NCI-H446 (cell line): ENCODE measurements at regions not wholly inside any gene's neighbourhood (a gene's known extent, or its start where the extent isn't known, plus 50 kb on each side); places are given as distances from the start of the nearest gene placed in this dataset.
"Not testable (repeated sequence)": the region's sequence is repeated elsewhere in the genome, so short reads cannot be mapped to it uniquely, and the experiment has no call there.

ENCODE experiments used
- DNase-seq, 2 experiments: peaks; one replicate each; lab custom pipeline; 2025; lab: John Stamatoyannopoulos, UW

- no peak for DNase-seq
Observed at GRCh38 chr4:85106166-85106565, 139.7 kb upstream of the WDFY3 start.

DNA sequence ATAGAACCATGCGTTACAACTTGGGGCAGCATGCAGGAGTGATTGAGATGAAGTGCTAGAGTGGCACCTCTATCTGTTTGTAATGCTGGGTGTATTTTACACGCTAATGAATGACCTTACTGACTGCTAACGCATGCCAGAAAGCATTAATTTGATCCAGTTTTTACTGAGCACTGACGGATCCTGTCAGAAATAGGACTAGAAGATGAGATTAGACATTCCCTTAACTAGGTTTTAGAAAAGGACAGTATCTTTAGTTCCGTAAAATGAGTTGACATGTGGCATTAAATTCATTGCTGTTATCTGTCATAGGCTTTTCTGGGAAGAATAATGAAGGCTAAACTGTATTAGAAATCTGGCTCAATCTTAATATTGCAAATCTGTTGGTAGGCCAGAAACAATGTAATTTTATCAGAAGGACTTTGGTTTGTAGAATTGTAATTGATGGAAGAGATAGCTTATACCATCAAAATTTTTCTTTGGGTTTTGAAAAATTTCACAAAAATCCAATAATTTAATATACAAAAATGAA is 140.4 kb upstream of the WDFY3 start:
- no peak for DNase-seq

DNA sequence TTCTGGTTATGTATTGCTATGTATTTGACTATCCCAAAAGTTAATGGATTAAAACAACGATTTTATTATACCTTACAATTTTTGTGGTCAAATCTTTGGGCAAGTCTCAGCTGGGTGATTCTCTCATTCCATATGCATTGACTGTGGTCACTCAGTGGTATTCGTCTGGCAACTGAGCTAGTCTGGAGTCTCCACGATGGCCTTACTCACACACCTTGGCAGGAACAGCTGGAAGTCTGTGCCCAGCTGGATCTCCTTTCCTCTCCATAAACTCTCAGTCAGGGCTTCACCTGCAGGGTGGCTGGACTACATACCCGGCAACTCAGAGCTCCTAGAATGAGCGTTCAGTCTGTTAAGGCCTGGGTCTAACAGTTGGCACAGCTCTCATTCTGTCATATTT is 141.1 kb upstream of the WDFY3 start:
- no peak for DNase-seq

GRCh38 chr4:85113706-85114105 is 147.2 kb upstream of the WDFY3 start:
- DNase-seq, result no peak

- DNase-seq, result peak; percentile 4 to 49
Observed at GRCh38 chr4:85114526-85114925, 148.0 kb upstream of the WDFY3 start.

DNA sequence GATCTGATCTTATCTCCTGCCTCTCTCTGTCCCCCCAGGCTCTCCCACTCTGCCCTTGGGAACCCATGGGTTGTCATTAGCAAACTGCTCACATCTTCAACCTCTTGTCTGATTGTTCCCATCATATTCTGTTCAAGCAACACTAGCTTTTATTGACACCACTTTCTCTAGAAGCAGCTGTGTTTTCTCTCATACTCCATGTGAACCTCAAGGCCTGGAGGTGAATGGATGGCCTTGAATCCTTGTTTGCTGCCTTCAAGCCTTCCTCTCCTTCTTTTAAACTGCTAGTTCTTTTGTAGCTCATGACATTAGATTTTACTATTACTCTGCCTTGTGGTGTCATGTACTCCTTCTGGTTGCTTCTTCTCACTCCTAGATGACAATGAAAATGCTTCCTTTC is 149.5 kb upstream of the WDFY3 start:
- DNase-seq, result no peak

- no peak for DNase-seq
Observed at GRCh38 chr4:85125688-85126087, 159.2 kb upstream of the WDFY3 start.

DNA sequence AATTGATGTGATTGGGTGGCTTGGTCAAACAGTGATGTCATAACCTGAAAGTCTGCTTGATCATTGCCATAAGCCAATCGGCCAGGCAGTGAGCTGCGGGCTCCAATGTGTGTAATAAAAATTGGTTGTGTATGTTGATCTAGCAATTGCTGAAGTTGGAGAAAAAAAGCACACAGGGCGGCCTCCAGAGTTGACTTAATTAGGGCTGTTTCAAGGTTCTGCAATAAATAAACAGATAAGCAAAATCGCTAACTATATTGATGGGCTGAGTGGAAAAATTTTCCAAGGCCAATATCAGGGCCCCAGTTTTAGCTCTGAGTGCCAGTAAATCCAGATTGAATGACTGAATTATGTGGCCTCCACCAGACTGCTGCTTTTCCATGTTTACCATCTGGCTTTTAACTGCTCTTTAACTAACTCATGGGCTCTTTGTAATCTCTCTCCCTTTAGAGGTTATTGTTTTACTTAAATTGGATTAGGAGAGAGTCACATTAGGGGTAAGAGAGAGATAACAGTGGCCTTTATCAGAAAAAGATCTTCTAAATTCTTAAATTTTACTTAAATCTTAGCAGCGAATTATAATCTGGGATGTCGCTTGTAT is 160.6 kb upstream of the WDFY3 start:
- peak in 1 of 2 experiments; percentile 20 for DNase-seq

GRCh38 chr4:85127653-85128052 is 161.2 kb upstream of the WDFY3 start:
- peak; percentile 44 to 84 for DNase-seq

DNA sequence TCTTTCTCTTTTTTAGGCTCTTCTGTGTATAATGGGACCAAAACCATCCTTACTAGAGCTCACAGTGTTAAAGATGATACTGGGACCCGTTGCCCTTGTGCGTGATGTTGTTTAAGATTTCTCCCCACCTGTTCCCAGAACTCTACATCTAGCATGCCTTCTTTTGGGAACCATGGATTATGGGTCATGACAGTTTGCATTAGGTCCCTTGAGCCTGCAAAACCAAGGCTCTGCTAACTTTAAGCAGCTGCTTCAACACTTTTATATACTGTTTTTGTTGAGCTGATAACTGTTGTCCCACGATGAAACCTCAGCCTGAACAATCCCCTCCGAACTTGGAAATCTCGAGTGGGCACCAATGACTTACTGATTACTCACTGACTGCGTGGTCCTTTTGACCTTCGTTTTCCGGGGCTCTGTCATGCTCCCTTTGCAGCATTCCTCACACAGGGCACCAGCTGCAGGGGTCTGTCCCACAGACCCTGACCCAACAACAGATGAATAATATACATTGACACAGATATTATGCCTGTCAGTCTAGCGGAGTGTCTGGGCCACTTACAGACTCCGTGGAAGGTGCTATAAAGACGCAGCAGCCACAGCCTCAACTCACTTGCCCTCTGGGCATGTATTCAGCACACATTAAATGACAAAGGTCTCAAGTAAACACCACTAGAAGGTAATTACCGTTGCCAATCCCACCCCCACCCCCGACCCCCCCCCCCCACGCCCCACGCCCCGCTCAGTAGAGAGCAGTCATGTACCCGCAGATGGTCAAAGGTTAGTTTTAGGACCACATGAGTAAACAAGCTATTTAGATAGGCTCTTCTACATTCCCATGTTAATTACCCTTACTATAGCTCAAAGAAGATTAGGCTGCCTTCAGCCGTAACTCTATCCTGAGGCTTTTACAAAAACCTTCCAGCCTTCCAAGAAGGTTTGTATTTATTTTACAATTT is 162.0 kb upstream of the WDFY3 start:
- no peak for DNase-seq

GRCh38 chr4:85129354-85130125 is 163.1 kb upstream of the WDFY3 start:
- not testable (repeated sequence) for DNase-seq

GRCh38 chr4:85132117-85132516 is 165.6 kb upstream of the WDFY3 start:
- DNase-seq, result no peak

DNA sequence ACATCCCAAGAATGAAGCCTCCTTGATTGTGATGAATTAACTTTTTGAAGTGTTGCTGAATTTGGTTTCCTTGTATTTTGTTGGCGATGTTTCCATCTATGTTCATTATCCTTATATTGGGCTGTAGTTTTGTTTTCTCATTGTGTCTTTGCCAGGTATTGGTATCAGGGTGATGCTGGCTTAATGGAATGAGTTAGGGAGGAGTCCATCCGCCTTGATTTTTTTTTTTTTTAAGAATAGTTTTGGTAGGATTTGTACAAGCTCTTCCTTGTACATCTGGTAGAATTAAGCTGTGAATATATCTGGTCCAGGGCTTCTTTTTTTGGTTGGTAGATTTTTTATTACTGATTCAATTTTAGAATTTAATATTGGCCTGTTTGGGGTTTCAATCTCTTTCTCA is 166.1 kb upstream of the WDFY3 start:
- DNase-seq, result no peak

DNA sequence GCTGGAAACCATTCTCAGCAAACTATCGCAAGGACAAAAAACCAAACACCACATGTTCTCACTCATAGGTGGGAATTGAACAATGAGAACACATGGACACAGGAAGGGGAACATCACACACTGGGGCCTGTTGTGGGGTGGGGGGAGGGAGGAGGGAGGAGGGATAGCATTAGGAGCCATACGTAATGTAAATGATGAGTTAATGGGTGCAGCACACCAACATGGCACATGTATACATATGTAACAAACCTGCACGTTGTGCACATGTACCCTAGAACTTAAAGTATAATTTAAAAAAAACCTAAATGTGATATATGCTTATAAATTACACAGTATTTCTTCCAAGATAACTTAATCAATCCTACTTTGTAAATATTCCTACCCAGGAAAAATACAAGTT is 173.3 kb upstream of the WDFY3 start:
- DNase-seq, result not testable (repeated sequence)

GRCh38 chr4:85142451-85142850 is 176.0 kb upstream of the WDFY3 start:
- no peak for DNase-seq

GRCh38 chr4:85147481-85148076 is 181.1 kb upstream of the WDFY3 start:
- DNase-seq, result peak; percentile 61 to 78

GRCh38 chr4:85149676-85150075 is 183.2 kb upstream of the WDFY3 start:
- DNase-seq, result peak in 1 of 2 experiments; percentile 7

DNA sequence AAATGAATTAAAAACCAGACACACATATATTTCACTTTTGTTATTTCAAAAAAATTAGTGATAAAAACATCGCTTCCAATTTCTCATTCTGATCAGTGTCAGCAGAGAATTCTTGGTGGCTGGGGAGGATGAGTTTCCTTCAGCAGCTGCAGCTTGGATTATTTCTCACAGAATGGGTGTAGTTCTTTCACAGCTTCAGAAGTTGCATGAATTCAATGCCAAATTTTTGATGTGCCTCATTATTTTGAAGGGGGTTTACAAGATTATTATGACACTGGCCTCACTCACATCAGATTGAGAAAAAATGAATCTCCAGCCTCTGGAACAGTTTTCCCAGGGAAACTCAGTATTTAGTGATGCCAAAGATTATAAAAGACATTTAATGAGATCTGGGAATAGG is 184.9 kb upstream of the WDFY3 start:
- no peak for DNase-seq

- no peak for DNase-seq
Observed at GRCh38 chr4:85151786-85152185, 185.3 kb upstream of the WDFY3 start.

DNA sequence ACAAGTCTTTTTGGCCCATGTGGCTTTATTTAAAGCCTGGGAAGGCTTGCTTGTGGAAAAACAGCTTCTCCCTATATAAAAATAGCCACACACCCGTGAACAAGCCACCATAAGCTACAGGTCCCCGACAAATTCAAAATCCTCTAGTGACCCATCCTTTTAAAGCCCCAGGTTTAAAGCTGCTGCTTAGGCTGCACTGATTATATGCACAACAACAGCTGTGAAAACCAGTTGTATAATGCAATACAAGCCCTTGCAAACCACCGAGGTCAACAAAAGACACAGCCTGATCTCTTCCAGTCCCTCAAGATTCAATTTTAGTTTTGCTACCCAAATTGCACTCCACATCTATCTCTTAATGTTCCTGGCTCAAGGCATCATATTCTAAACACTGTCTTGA is 186.0 kb upstream of the WDFY3 start:
- no peak for DNase-seq

DNA sequence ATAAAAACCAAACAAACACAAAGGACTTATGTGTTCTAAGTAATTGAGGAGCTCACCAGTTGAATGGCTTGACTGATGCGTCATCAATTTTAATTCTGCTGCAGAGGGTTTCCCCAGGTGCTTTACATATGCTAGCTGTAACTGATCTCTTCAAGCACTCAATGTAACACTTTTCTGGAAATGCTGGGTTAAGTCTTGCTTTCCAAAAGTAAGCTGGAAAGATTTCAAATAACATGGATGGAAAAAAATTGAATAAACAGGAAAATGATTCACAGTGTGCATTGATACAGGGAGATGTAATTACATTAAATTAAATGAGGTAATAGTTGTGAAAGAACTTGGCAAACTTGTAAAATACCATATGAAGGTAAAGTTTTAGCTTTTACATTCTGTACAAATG is 186.7 kb upstream of the WDFY3 start:
- peak in 1 of 2 experiments; percentile 21 for DNase-seq

DNA sequence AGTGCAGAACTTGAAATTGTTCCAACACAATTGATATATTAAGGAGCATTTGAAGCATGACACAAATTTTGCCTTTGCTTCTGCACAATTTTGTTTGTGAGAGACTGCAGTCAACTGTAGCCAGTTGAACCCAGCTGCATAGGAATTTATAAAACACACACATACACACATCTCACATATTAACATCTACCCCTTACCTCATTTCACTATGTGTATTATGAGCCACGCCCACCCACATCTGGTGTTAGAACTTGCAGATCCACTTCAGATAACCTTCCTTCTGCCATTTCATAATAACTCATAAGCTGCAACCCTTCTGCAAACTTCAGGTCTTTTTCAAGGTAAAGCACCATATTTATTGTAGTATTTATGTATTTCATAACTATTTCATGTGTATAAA is 188.1 kb upstream of the WDFY3 start:
- no peak for DNase-seq
